ENCODE measurements at regions not wholly inside any gene's neighbourhood (a gene's known extent, or its start where the extent isn't known, plus 50 kb on each side); places are given as distances from the start of the nearest gene placed in this dataset.

DNA sequence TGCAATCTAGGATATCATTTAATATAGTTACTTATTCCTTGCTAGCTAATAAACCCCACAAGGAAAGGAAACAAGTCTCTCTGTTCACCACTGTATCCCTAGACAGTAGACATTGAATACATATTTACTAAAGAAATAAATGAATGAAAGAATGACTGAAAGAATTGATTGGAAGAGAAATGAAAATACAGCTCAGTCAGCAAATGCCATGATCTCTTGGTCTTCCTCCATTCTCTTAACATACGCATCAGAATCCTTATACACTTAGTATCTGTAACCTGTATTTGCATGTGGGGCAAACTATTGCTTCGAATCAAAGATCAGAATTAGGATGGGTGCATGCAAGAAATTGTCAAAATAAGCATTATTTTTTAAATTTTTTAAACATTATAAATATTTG, 500.8 kb upstream of the ADGRL2 start:
- DNase-seq (ENCODE audit: extremely low read depth, low read depth) = no peak
- no peak for TF ChIP-seq CTCF (IDR thresholded peaks at IDR 0.05; ENCODE audit: low read depth, low read length, missing control alignments)

DNA sequence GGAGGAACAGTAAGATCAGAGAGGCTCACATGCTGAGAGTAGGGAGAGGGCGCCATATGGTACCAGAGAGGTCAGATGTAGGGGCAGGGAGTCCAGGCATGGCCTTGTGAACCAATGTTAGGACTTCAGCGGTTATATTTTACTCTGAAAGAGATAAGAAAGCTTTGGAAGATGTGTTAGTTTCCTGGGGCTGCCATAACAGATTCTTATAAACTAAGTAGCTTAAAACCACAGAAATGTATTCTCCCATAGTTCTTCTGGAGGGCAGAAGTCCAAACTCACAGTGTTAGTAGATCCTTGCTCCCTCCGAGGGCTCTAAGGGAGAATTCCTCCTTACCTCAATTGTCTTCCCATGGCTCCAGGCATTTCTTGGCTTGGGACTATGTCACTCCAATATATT, 502.5 kb upstream of the ADGRL2 start:
- TF ChIP-seq CTCF (IDR thresholded peaks at IDR 0.05; ENCODE audit: low read depth, low read length, missing control alignments) = no peak
- DNase-seq (ENCODE audit: extremely low read depth, low read depth) = no peak
- no peak overlapping the region for H3K4me3 ChIP-seq (replicated peaks; ENCODE audit: low read depth, low read length)

More for the DNA sequence above, 500.8 kb upstream of the ADGRL2 start:
- H3K4me3 ChIP-seq (replicated peaks; ENCODE audit: low read depth, low read length) = no peak overlapping the region

DNA sequence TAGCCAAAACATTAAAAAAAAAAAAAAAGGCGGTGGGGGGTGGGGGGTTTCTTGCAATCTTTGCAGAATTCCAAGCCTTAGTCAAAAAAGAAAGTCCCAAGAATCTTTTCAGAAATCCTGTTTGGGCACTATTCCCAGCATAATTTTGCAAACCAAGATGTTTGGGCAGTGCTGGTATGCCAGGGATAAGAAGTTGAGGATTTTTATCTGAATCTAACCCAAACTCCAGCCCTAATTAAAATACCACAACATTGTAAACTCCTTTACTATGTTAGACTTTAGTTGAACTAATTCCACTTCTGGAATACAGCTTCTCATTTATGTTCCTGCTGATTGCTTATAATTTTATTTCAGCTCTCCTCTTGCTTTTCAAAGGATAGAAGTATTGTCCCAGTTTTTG, 504.1 kb upstream of the ADGRL2 start:
- no peak overlapping the region for H3K4me3 ChIP-seq (replicated peaks; ENCODE audit: low read depth, low read length)
- no peak for DNase-seq (ENCODE audit: extremely low read depth, low read depth)
- no peak for TF ChIP-seq CTCF (IDR thresholded peaks at IDR 0.05; ENCODE audit: low read depth, low read length, missing control alignments)

DNA sequence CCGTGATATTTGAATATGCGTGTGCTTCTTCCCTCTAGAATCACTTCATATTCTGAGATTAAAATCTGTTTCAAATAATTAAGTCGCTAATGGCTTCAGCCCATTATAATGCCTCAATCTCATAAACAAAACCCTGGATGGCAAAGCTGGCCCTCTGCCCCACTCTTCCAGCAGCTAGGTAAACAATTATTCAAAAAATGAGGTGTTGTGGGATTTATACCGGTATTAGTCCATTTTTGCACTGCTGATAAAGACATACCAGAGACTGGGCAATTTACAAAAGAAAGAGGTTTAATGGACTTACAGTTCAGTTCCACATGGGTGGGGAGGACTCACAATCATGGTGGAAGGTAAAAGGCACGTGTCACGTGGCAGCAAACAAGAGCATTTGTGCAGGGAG, 510.4 kb upstream of the ADGRL2 start:
- no peak for DNase-seq (ENCODE audit: extremely low read depth, low read depth)
- TF ChIP-seq CTCF (IDR thresholded peaks at IDR 0.05; ENCODE audit: low read depth, low read length, missing control alignments) = no peak
- H3K4me3 ChIP-seq (replicated peaks; ENCODE audit: low read depth, low read length) = no peak overlapping the region

- H3K4me3 ChIP-seq (replicated peaks; ENCODE audit: low read depth, low read length) = no peak overlapping the region
- TF ChIP-seq CTCF (IDR thresholded peaks at IDR 0.05; ENCODE audit: low read depth, low read length, missing control alignments) = no peak
- DNase-seq (ENCODE audit: extremely low read depth, low read depth) = no peak
These were observed 512.0 kb upstream of the ADGRL2 start for GRCh38 chr1:81288689-81289088.

GRCh38 chr1:81287411-81288080, 513.2 kb upstream of the ADGRL2 start:
- H3K4me3 ChIP-seq (replicated peaks; ENCODE audit: low read depth, low read length) = no peak overlapping the region
- TF ChIP-seq CTCF (IDR thresholded peaks at IDR 0.05; ENCODE audit: low read depth, low read length, missing control alignments) = no peak
- no peak for DNase-seq (ENCODE audit: extremely low read depth, low read depth)

- DNase-seq (ENCODE audit: extremely low read depth, low read depth) = no peak
- no peak overlapping the region for H3K4me3 ChIP-seq (replicated peaks; ENCODE audit: low read depth, low read length)
- no peak for TF ChIP-seq CTCF (IDR thresholded peaks at IDR 0.05; ENCODE audit: low read depth, low read length, missing control alignments)
These were observed 530.7 kb upstream of the ADGRL2 start for GRCh38 chr1:81270051-81270450.
